HEK293 (cell line): ENCODE measurements at regions not wholly inside any gene's neighbourhood (a gene's known extent, or its start where the extent isn't known, plus 50 kb on each side); places are given as distances from the start of the nearest gene placed in this dataset.

Source experiments
- BCL11A ChIP-seq: fragments of 450-650 bp; formaldehyde crosslinking; IDR thresholded peaks from 2 replicates; pipeline ENCODE4 v1.5.1; 2016; ENCODE audit warnings: low read depth, missing biosample characterization, missing genetic modification characterization
- TCF7L2 ChIP-seq: IDR thresholded peaks from 2 replicates; pipeline ENCODE4 v1.6.1; 2011; ENCODE audit warnings: low read depth, mild to moderate bottlenecking, inconsistent platforms, low read length, moderate library complexity, borderline replicate concordance
- ZBTB21 ChIP-seq: fragments of 450-650 bp; formaldehyde crosslinking; IDR thresholded peaks from 2 replicates; pipeline ENCODE4 v1.5.1; 2017; ENCODE audit warnings: missing biosample characterization, missing genetic modification characterization
- ZFHX2 ChIP-seq: fragments of 450-650 bp; formaldehyde crosslinking; conservative IDR thresholded peaks from 2 replicates; pipeline ENCODE4 v1.5.1; 2016; ENCODE audit warnings: missing biosample characterization, missing genetic modification characterization
- ZNF133 ChIP-seq: fragments of 450-650 bp; formaldehyde crosslinking; IDR thresholded peaks from 2 replicates; pipeline ENCODE4 v1.5.1; 2016; ENCODE audit warnings: missing biosample characterization, missing genetic modification characterization
- ZNF140 ChIP-seq: fragments of 450-650 bp; formaldehyde crosslinking; IDR thresholded peaks from 2 replicates; pipeline ENCODE4 v1.5.1; 2016; ENCODE audit warnings: missing biosample characterization, missing genetic modification characterization
- ZNF335 ChIP-seq: fragments of 450-650 bp; formaldehyde crosslinking; conservative IDR thresholded peaks from 2 replicates; pipeline ENCODE4 v1.5.1; 2016; ENCODE audit warnings: missing biosample characterization, missing genetic modification characterization
- ZSCAN30 ChIP-seq: fragments of 450-650 bp; IDR thresholded peaks from 2 replicates; pipeline ENCODE4 v1.5.1; 2018; ENCODE audit warnings: missing biosample characterization, mild to moderate bottlenecking, missing genetic modification characterization, moderate library complexity
- TF ChIP-seq, protein P1 (sequence below): fragments of 450-650 bp; formaldehyde crosslinking; IDR thresholded peaks from 2 replicates; pipeline ENCODE4 v1.5.1; 2016; ENCODE audit warnings: missing biosample characterization, missing genetic modification characterization
- TF ChIP-seq, protein P2 (sequence below): fragments of 450-650 bp; formaldehyde crosslinking; IDR thresholded peaks from 2 replicates; pipeline ENCODE4 v1.5.1; 2017; ENCODE audit warnings: missing biosample characterization, missing genetic modification characterization
- TF ChIP-seq, protein P3 (sequence below): fragments of 450-650 bp; formaldehyde crosslinking; IDR thresholded peaks from 2 replicates; pipeline ENCODE4 v1.5.1; 2017; ENCODE audit warnings: missing biosample characterization, missing genetic modification characterization

DNA sequence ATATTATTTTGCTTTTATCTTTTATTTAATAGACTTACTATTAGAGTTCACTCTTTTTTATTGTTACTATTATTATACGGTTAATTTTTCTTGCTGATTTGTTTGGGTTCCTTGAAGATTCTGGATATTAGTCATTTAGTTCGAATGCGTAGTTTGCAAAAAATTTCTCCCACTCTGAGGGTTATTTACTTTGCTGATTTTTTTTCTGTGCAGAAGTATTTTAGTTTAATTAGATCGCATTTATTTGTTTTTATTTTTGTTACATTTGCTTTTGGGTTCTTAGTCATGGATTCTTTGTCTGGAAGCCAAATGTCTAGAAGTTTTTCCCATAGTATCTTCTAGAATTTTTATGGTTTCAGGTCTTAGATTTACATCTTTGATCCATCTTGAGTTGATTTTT, 585.2 kb downstream of the CPS1 start:
- TF ChIP-seq ZNF140 (tag by site-specific recombination), result no peak
- no peak for TF ChIP-seq ZNF133 (tag by site-specific recombination)
- no peak for TF ChIP-seq TCF7L2
- TF ChIP-seq, protein P1, sequence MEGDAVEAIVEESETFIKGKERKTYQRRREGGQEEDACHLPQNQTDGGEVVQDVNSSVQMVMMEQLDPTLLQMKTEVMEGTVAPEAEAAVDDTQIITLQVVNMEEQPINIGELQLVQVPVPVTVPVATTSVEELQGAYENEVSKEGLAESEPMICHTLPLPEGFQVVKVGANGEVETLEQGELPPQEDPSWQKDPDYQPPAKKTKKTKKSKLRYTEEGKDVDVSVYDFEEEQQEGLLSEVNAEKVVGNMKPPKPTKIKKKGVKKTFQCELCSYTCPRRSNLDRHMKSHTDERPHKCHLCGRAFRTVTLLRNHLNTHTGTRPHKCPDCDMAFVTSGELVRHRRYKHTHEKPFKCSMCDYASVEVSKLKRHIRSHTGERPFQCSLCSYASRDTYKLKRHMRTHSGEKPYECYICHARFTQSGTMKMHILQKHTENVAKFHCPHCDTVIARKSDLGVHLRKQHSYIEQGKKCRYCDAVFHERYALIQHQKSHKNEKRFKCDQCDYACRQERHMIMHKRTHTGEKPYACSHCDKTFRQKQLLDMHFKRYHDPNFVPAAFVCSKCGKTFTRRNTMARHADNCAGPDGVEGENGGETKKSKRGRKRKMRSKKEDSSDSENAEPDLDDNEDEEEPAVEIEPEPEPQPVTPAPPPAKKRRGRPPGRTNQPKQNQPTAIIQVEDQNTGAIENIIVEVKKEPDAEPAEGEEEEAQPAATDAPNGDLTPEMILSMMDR (tag by site-specific recombination), result no peak
- TF ChIP-seq ZBTB21 (tag by site-specific recombination), result no peak
- no peak for TF ChIP-seq ZNF335 (tag by site-specific recombination)
- TF ChIP-seq BCL11A (tag by site-specific recombination), result no peak
- TF ChIP-seq, protein P2, sequence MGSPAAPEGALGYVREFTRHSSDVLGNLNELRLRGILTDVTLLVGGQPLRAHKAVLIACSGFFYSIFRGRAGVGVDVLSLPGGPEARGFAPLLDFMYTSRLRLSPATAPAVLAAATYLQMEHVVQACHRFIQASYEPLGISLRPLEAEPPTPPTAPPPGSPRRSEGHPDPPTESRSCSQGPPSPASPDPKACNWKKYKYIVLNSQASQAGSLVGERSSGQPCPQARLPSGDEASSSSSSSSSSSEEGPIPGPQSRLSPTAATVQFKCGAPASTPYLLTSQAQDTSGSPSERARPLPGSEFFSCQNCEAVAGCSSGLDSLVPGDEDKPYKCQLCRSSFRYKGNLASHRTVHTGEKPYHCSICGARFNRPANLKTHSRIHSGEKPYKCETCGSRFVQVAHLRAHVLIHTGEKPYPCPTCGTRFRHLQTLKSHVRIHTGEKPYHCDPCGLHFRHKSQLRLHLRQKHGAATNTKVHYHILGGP (tag by site-specific recombination), result no peak
- TF ChIP-seq ZFHX2 (tag by site-specific recombination), result no peak
- no peak for TF ChIP-seq ZSCAN30
- TF ChIP-seq, protein P3, sequence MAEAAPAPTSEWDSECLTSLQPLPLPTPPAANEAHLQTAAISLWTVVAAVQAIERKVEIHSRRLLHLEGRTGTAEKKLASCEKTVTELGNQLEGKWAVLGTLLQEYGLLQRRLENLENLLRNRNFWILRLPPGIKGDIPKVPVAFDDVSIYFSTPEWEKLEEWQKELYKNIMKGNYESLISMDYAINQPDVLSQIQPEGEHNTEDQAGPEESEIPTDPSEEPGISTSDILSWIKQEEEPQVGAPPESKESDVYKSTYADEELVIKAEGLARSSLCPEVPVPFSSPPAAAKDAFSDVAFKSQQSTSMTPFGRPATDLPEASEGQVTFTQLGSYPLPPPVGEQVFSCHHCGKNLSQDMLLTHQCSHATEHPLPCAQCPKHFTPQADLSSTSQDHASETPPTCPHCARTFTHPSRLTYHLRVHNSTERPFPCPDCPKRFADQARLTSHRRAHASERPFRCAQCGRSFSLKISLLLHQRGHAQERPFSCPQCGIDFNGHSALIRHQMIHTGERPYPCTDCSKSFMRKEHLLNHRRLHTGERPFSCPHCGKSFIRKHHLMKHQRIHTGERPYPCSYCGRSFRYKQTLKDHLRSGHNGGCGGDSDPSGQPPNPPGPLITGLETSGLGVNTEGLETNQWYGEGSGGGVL (tag by site-specific recombination), result no peak
